Lower leg skin (tissue), 4 donors: ENCODE measurements at regions not wholly inside any gene's neighbourhood (a gene's known extent, or its start where the extent isn't known, plus 50 kb on each side); places are given as distances from the start of the nearest gene placed in this dataset.

Experiments used
- DNase-seq, 2 donors: peaks; one replicate each; pipeline ENCODE4 v3.0.0-alpha.2; 2019; ENCODE audit warnings: low spot score in 2 of 2
- H3K4me3 ChIP-seq: fragments of 200-600 bp; sonication (generic); 2 replicates; pipeline ENCODE4 v1.5.1; 2017; ENCODE audit warnings: mild to moderate bottlenecking, low read depth; ENCODE audit not compliant: poor library complexity, severe bottlenecking
- CTCF ChIP-seq, 3 donors: fragments of 450-650 bp; IDR thresholded peaks; one replicate each; pipeline ENCODE4 v1.5.1; 2016; ENCODE audit warnings: antibody characterized with exemption in 3 of 3, mild to moderate bottlenecking in 3 of 3, moderate library complexity in 2 of 3
- POLR2A ChIP-seq, 2 donors: fragments of 450-650 bp; IDR thresholded peaks; one replicate each; pipeline ENCODE4 v1.6.1; 2016 to 2017; ENCODE audit warnings: antibody characterized with exemption in 2 of 2, mild to moderate bottlenecking in 1 of 2, moderate library complexity in 1 of 2
- WGBS, 2 donors: methylation state at CpG; one replicate each; pipeline ENCODE4 v1.1.5; 2018; 5-methylcytosine and 5-hydroxymethylcytosine counted together
- intact Hi-C: fragments of 100-400 bp; cut with DNase I; formaldehyde crosslinking; loops from one replicate; pipeline ENCODE4 v1.15.0; 2023; ENCODE audit warnings: low total_unique reads

- TF ChIP-seq CTCF (IDR thresholded peaks at IDR 0.05) (no peak), POLR2A (IDR thresholded peaks at IDR 0.05) (no peak)
- no peak for DNase-seq
- no peak overlapping the region for H3K4me3 ChIP-seq
- WGBS, 2 donors = 74 to 88% methylated on average over 7 of the region's 7 CpGs
- intact Hi-C loops = no loop called here
Measured at GRCh38 chr21:34192646-34193285, 119.4 kb downstream of the MRPS6 start.

- TF ChIP-seq POLR2A (IDR thresholded peaks at IDR 0.05) (no peak), CTCF (IDR thresholded peaks at IDR 0.05) (no peak)
- intact Hi-C loops = no loop called here
- 78 to 96% methylated on average over 6 of the region's 6 CpGs for WGBS, 2 donors
- peak in 1 of 2 donors; percentile 32 for DNase-seq
- no peak overlapping the region for H3K4me3 ChIP-seq
Measured at GRCh38 chr21:34195335-34195734, 122.0 kb downstream of the MRPS6 start.

GRCh38 chr21:34196996-34197395, 123.6 kb downstream of the MRPS6 start:
- TF ChIP-seq CTCF (IDR thresholded peaks at IDR 0.05) (no peak), POLR2A (IDR thresholded peaks at IDR 0.05) (no peak)
- DNase-seq = peak in 1 of 2 donors; percentile 46
- WGBS, 2 donors = 91 to 93% methylated on average over 6 of the region's 6 CpGs
- intact Hi-C loops = no loop called here
- no peak overlapping the region for H3K4me3 ChIP-seq

- TF ChIP-seq POLR2A (IDR thresholded peaks at IDR 0.05) = no peak
- TF ChIP-seq CTCF (IDR thresholded peaks at IDR 0.05) = no peak
- no peak overlapping the region for H3K4me3 ChIP-seq
- intact Hi-C loops = no loop called here
- DNase-seq = no peak
- 91 to 94% methylated on average over 3 of the region's 3 CpGs for WGBS, 2 donors
Measured at GRCh38 chr21:34197561-34197960, 124.2 kb downstream of the MRPS6 start.

GRCh38 chr21:34198231-34199120, 125.1 kb downstream of the MRPS6 start:
- intact Hi-C loops = no loop called here
- no peak overlapping the region for H3K4me3 ChIP-seq
- peak in 1 of 2 donors; percentile 70 for DNase-seq
- TF ChIP-seq CTCF (IDR thresholded peaks at IDR 0.05) = no peak
- TF ChIP-seq POLR2A (IDR thresholded peaks at IDR 0.05) = no peak
- WGBS, 2 donors = 79 to 85% methylated on average over 16 of the region's 16 CpGs
